Body of pancreas (tissue), 4 donors: ENCODE measurements at regions not wholly inside any gene's neighbourhood (a gene's known extent, or its start where the extent isn't known, plus 50 kb on each side); places are given as distances from the start of the nearest gene placed in this dataset.

Experiments used
- POLR2A ChIP-seq, 3 donors: fragments of 450-650 bp; IDR thresholded peaks; one replicate each; pipeline ENCODE4 v1.6.1; 2016; ENCODE audit warnings: antibody characterized with exemption in 3 of 3, mild to moderate bottlenecking in 2 of 3
- TF ChIP-seq, protein P1 (sequence below), 7 experiments: fragments of 450-650 bp in 4 of 7; fragments of 200-600 bp in 3 of 7; sonication (generic) in 3 of 7; IDR thresholded peaks; one replicate each; pipeline ENCODE4 v1.5.1; 2016 to 2019; ENCODE audit warnings: antibody characterized with exemption in 7 of 7

DNA sequence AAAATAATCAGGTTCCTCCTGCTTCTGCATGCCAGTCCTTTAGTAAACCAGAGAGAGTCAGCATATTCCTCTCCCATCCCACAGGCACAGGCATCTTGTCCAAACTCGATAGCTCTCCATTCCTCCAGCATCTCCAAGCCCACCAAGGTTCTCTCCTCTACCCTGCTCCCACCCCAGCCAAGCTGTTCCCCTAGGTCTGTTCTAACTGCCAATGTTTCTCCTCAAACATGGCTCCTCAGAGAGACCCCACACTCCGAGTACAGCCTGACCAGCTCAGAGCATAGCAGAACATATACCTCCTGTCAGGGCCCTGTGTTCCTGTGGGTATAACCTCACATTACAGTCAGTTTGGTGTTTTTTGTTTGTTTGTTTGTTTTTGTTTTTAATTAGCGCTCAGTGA lies 177.8 kb downstream of the VEGFA start:
- TF ChIP-seq, protein P1, sequence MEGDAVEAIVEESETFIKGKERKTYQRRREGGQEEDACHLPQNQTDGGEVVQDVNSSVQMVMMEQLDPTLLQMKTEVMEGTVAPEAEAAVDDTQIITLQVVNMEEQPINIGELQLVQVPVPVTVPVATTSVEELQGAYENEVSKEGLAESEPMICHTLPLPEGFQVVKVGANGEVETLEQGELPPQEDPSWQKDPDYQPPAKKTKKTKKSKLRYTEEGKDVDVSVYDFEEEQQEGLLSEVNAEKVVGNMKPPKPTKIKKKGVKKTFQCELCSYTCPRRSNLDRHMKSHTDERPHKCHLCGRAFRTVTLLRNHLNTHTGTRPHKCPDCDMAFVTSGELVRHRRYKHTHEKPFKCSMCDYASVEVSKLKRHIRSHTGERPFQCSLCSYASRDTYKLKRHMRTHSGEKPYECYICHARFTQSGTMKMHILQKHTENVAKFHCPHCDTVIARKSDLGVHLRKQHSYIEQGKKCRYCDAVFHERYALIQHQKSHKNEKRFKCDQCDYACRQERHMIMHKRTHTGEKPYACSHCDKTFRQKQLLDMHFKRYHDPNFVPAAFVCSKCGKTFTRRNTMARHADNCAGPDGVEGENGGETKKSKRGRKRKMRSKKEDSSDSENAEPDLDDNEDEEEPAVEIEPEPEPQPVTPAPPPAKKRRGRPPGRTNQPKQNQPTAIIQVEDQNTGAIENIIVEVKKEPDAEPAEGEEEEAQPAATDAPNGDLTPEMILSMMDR (IDR thresholded peaks at IDR 0.05): no peak
- no peak for TF ChIP-seq POLR2A (IDR thresholded peaks at IDR 0.05)
